ENCODE measurements at regions not wholly inside any gene's neighbourhood (a gene's known extent, or its start where the extent isn't known, plus 50 kb on each side); places are given as distances from the start of the nearest gene placed in this dataset.

- no peak for DNase-seq (ENCODE audit: low read depth)
- TF ChIP-seq CTCF (IDR thresholded peaks at IDR 0.05; ENCODE audit: insufficient read depth, low read depth, low read length) = no peak
- POLR2A ChIA-PET = no interaction called here
- Histone ChIP-seq H3K4me3 (ENCODE audit: low read depth, low read length) (no peak overlapping the region), H3K36me3 (ENCODE audit: control insufficient read depth, insufficient read depth, low read length) (no peaks in the 10 kb centered on the region), H3K27me3 (ENCODE audit: control insufficient read depth, insufficient read depth, low read length) (no peaks in the 10 kb centered on the region)
- CTCF ChIA-PET = no interaction called here
Observed at GRCh38 chr12:126512916-126513913, 1448.0 kb downstream of the AACS start.

GRCh38 chr12:126518596-126519200 lies 1453.5 kb downstream of the AACS start:
- no peak for DNase-seq (ENCODE audit: low read depth)
- H3K27me3 ChIP-seq (ENCODE audit: control insufficient read depth, insufficient read depth, low read length) = no peaks in the 10 kb centered on the region
- no peak overlapping the region for H3K4me3 ChIP-seq (ENCODE audit: low read depth, low read length)
- ChIA-PET CTCF (no interaction called here), POLR2A (no interaction called here)
- no peak for TF ChIP-seq CTCF (IDR thresholded peaks at IDR 0.05; ENCODE audit: insufficient read depth, low read depth, low read length)
- H3K36me3 ChIP-seq (ENCODE audit: control insufficient read depth, insufficient read depth, low read length) = no peaks in the 10 kb centered on the region

GRCh38 chr12:126519833-126520232 lies 1454.6 kb downstream of the AACS start:
- POLR2A ChIA-PET = no interaction called here
- H3K4me3 ChIP-seq (ENCODE audit: low read depth, low read length) = no peak overlapping the region
- TF ChIP-seq CTCF (IDR thresholded peaks at IDR 0.05; ENCODE audit: insufficient read depth, low read depth, low read length) = no peak
- DNase-seq (ENCODE audit: low read depth) = no peak
- CTCF ChIA-PET = no interaction called here
- no peaks in the 10 kb centered on the region for H3K36me3 ChIP-seq (ENCODE audit: control insufficient read depth, insufficient read depth, low read length)
- no peaks in the 10 kb centered on the region for H3K27me3 ChIP-seq (ENCODE audit: control insufficient read depth, insufficient read depth, low read length)

GRCh38 chr12:126523891-126524290 lies 1458.7 kb downstream of the AACS start:
- no peak for DNase-seq (ENCODE audit: low read depth)
- ChIA-PET CTCF (no interaction called here), POLR2A (no interaction called here)
- Histone ChIP-seq H3K27me3 (ENCODE audit: control insufficient read depth, insufficient read depth, low read length) (no peaks in the 10 kb centered on the region), H3K36me3 (ENCODE audit: control insufficient read depth, insufficient read depth, low read length) (no peaks in the 10 kb centered on the region), H3K4me3 (ENCODE audit: low read depth, low read length) (no peak overlapping the region)
- TF ChIP-seq CTCF (IDR thresholded peaks at IDR 0.05; ENCODE audit: insufficient read depth, low read depth, low read length) = no peak

GRCh38 chr12:126534495-126534894 lies 1469.3 kb downstream of the AACS start:
- CTCF ChIA-PET = no interaction called here
- Histone ChIP-seq H3K4me3 (ENCODE audit: low read depth, low read length) (no peak overlapping the region), H3K27me3 (ENCODE audit: control insufficient read depth, insufficient read depth, low read length) (no peaks in the 10 kb centered on the region), H3K36me3 (ENCODE audit: control insufficient read depth, insufficient read depth, low read length) (no peaks in the 10 kb centered on the region)
- TF ChIP-seq CTCF (IDR thresholded peaks at IDR 0.05; ENCODE audit: insufficient read depth, low read depth, low read length) = no peak
- POLR2A ChIA-PET = no interaction called here
- DNase-seq (ENCODE audit: low read depth) = no peak
